Prostate gland (tissue), 2 donors: ENCODE measurements at regions not wholly inside any gene's neighbourhood (a gene's known extent, or its start where the extent isn't known, plus 50 kb on each side); places are given as distances from the start of the nearest gene placed in this dataset.
"Not testable (repeated sequence)": the region's sequence is repeated elsewhere in the genome, so short reads cannot be mapped to it uniquely, and the experiment has no call there.

ENCODE experiments used
- DNase-seq: peaks from one replicate; pipeline ENCODE4 v3.0.0-alpha.2; 2019; ENCODE audit warnings: low spot score
- H3K27ac ChIP-seq, 2 donors: fragments of 200-600 bp; sonication (generic); 2 replicates each; pipeline ENCODE4 v1.5.1; 2017 to 2019
- H3K27me3 ChIP-seq: fragments of 200-600 bp; sonication (generic); replicated peaks from 2 replicates; pipeline ENCODE4 v1.5.1; 2019; ENCODE audit not compliant: insufficient read depth
- H3K36me3 ChIP-seq, 2 donors: fragments of 200-600 bp; sonication (generic); 1 replicate in 1 of 2; 2 replicates in 1 of 2; pipeline versions ENCODE4 v1.5.1 to v1.8.1; 2017 to 2019
- H3K4me1 ChIP-seq: fragments of 200-600 bp; sonication (generic); replicated peaks from 2 replicates; pipeline ENCODE4 v1.5.1; 2019
- H3K4me3 ChIP-seq, 2 donors: fragments of 200-600 bp; sonication (generic); 2 replicates each; pipeline ENCODE4 v1.5.1; 2017 to 2019
- H3K9me3 ChIP-seq: fragments of 200-600 bp; sonication (generic); 2 replicates; pipeline ENCODE4 v1.5.1; 2017
- CTCF ChIP-seq, 4 experiments: fragments of 200-600 bp in 2 of 4; fragments of 450-650 bp in 2 of 4; sonication (generic) in 2 of 4; IDR thresholded peaks; 1 replicate in 3 of 4; 2 replicates in 1 of 4; pipeline ENCODE4 v1.5.1; 2016 to 2019; ENCODE audit warnings: antibody characterized with exemption in 4 of 4, mild to moderate bottlenecking in 2 of 4, moderate library complexity in 2 of 4
- POLR2A ChIP-seq: fragments of 450-650 bp; IDR thresholded peaks from one replicate; pipeline ENCODE4 v1.6.1; 2016; ENCODE audit warnings: antibody characterized with exemption, mild to moderate bottlenecking
- POLR2AphosphoS5 ChIP-seq: sonication (generic); formaldehyde crosslinking; IDR thresholded peaks from one replicate; pipeline ENCODE4 v1.6.1; 2017; ENCODE audit warnings: antibody characterized with exemption
- WGBS: methylation state at CpG from one replicate; pipeline ENCODE4 v1.1.5; 2018; 5-methylcytosine and 5-hydroxymethylcytosine counted together
- intact Hi-C: fragments of 100-400 bp; cut with DNase I; formaldehyde crosslinking; loops from one replicate; pipeline ENCODE4 v1.14.2; 2022

- Histone ChIP-seq H3K4me1 (no peaks in the 10 kb centered on the region), H3K9me3 (no peaks in the 10 kb centered on the region), H3K27me3 (no peaks in the 10 kb centered on the region), H3K4me3 (no peak overlapping the region), H3K36me3 (no peaks in the 10 kb centered on the region), H3K27ac (no peak overlapping the region)
- DNase-seq = no peak
- intact Hi-C loops = no loop called here
- WGBS = 85% methylated on average over 2 of the region's 2 CpGs
- TF ChIP-seq POLR2A = no peak
- no peak for TF ChIP-seq POLR2AphosphoS5
- TF ChIP-seq CTCF (IDR thresholded peaks at IDR 0.05) = no peak
Observed at GRCh38 chrX:30008031-30008430, 207.3 kb upstream of the MAGEB2 start.

- Histone ChIP-seq H3K4me1 (no peaks in the 10 kb centered on the region), H3K36me3 (no peaks in the 10 kb centered on the region), H3K4me3 (no peak overlapping the region), H3K27ac (no peak overlapping the region), H3K27me3 (no peaks in the 10 kb centered on the region), H3K9me3 (no peaks in the 10 kb centered on the region)
- intact Hi-C loops = no loop called here
- TF ChIP-seq POLR2A = no peak
- no peak for TF ChIP-seq POLR2AphosphoS5
- TF ChIP-seq CTCF (IDR thresholded peaks at IDR 0.05) = no peak
- no peak for DNase-seq
- WGBS = 15% methylated on average over 3 of the region's 3 CpGs
Observed at GRCh38 chrX:30010471-30010870, 204.9 kb upstream of the MAGEB2 start.

GRCh38 chrX:30015440-30015839, 199.9 kb upstream of the MAGEB2 start:
- TF ChIP-seq POLR2AphosphoS5 (no peak), POLR2A (no peak), CTCF (IDR thresholded peaks at IDR 0.05) (no peak)
- Histone ChIP-seq H3K36me3 (no peaks in the 10 kb centered on the region), H3K27me3 (no peaks in the 10 kb centered on the region), H3K4me3 (no peak overlapping the region), H3K4me1 (no peaks in the 10 kb centered on the region), H3K9me3 (no peaks in the 10 kb centered on the region), H3K27ac (no peak overlapping the region)
- 78% methylated on average over 3 of the region's 3 CpGs for WGBS
- no peak for DNase-seq
- intact Hi-C loops = no loop called here

GRCh38 chrX:30027636-30028035, 187.7 kb upstream of the MAGEB2 start:
- Histone ChIP-seq H3K4me3 (no peak overlapping the region), H3K27me3 (no peaks in the 10 kb centered on the region), H3K4me1 (no peaks in the 10 kb centered on the region), H3K27ac (no peak overlapping the region), H3K36me3 (no peaks in the 10 kb centered on the region), H3K9me3 (no peaks in the 10 kb centered on the region)
- no peak for DNase-seq
- WGBS = 56% methylated on average over 2 of the region's 2 CpGs
- TF ChIP-seq CTCF (IDR thresholded peaks at IDR 0.05) = no peak
- TF ChIP-seq POLR2AphosphoS5 = no peak
- TF ChIP-seq POLR2A = no peak
- intact Hi-C loops = no loop called here

- H3K9me3 ChIP-seq, intact Hi-C loops, DNase-seq, H3K36me3 ChIP-seq, H3K27ac ChIP-seq, H3K4me1 ChIP-seq, H3K4me3 ChIP-seq, H3K27me3 ChIP-seq: not testable (repeated sequence)
- 29% methylated on average over 4 of the region's 4 CpGs for WGBS
Observed at GRCh38 chrX:30036406-30036805, 179.0 kb upstream of the MAGEB2 start.
